NOMO-1 treated with DMSO at 0.1 percent for 48 hours (cell line): ENCODE measurements at regions not wholly inside any gene's neighbourhood (a gene's known extent, or its start where the extent isn't known, plus 50 kb on each side); places are given as distances from the start of the nearest gene placed in this dataset.

ENCODE experiments used
- DNase-seq: peaks from one replicate; lab custom pipeline; 2025; ENCODE audit not compliant: unreplicated experiment; lab: John Stamatoyannopoulos, UW

DNA sequence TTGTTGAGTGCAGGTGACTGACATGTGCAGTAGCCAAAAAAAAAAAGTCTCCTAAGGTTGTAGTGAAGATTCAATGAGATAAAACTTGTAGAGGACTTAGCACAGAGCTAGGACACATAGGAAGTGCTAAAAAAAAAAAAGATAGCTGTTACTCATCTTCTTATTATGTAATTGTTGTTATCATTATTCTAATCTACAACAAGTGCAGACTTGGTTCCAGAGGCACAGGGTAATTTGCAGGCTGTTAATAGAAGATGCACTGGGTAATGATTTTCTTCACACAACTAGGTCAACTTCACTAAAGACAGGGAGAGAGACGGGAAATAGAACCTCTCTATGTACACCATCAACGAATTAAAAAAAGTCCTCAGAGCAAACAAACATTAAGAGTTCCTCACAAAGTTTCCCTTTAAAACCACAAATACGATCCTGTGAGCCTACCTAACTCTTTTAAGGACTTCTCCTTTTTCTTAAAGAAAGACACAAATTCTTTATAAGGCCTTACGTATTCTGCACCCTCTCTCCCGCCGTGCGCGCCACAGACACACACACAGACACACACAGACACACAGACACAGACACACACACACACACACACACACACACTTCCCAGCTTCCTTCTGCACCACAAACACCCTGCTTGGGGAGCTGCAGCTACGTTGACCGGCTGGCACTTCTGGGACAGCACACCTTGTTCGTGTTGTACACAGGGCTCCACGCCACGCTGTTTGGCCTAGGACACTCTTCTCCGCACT is 49.8 kb upstream of the GADD45A start:
- DNase-seq, result peak; percentile 76
